ENCODE measurements at regions not wholly inside any gene's neighbourhood (a gene's known extent, or its start where the extent isn't known, plus 50 kb on each side); places are given as distances from the start of the nearest gene placed in this dataset.
"Not testable (repeated sequence)": the region's sequence is repeated elsewhere in the genome, so short reads cannot be mapped to it uniquely, and the experiment has no call there.

GRCh38 chr12:78293059-78293686 lies 462.5 kb downstream of the NAV3 start:
- H3K36me3 ChIP-seq (ENCODE audit: insufficient read depth, low read length) = no peaks in the 10 kb centered on the region
- DNase-seq = no peak
- Mint-ChIP-seq H3K4me1 (no peaks in the 10 kb centered on the region), H3K36me3 (no peaks in the 10 kb centered on the region), H3K27me3 (no peaks in the 10 kb centered on the region), H3K4me3 (no peak overlapping the region), H3K27ac (no peak overlapping the region), H3K9me3 (peaks cover 0 to 29% (median 5%) of the 10 kb centered on the region in 5 donors)
- H3K27me3 ChIP-seq (ENCODE audit: insufficient read depth, low read length, poor library complexity, severe bottlenecking) = no peaks in the 10 kb centered on the region
- H3K27ac ChIP-seq (ENCODE audit: low read depth, low read length) = no peak overlapping the region
- no peaks in the 10 kb centered on the region for H3K4me1 ChIP-seq (ENCODE audit: insufficient read depth, low read length)
- H3K9me3 ChIP-seq (ENCODE audit: low read length) = no peaks in the 10 kb centered on the region
- ChIA-PET CTCF (no interaction called here), POLR2A (no interaction called here)
- no peak overlapping the region for H3K4me3 ChIP-seq (ENCODE audit: low read length)

DNA sequence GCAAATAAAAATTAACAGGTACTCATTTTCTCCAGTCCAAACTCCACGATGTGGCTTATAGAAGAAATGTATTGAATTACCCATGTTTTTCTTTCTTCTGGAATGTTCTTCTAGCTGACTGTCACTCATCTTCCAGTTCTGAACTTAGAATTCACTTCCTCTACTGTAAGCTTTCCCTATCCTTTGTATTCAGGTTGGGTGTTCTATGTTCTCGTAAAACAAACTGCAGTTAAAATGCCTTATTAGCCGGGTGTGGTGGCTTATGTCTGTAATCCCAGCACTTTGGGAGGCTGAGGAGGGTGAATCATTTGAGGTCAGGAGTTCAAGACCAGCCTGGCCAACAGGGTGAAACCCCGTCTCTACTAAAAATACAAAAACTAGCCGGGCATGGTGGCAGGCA lies 470.6 kb downstream of the NAV3 start:
- H3K27ac Mint-ChIP-seq; H3K27ac ChIP-seq (ENCODE audit: low read depth, low read length); H3K9me3 ChIP-seq (ENCODE audit: low read length); H3K27me3 ChIP-seq (ENCODE audit: insufficient read depth, low read length, poor library complexity, severe bottlenecking); H3K4me1 ChIP-seq (ENCODE audit: insufficient read depth, low read length); CTCF ChIA-PET; H3K4me3 Mint-ChIP-seq; H3K27me3 Mint-ChIP-seq; H3K36me3 Mint-ChIP-seq; H3K4me1 Mint-ChIP-seq; POLR2A ChIA-PET; DNase-seq; H3K4me3 ChIP-seq (ENCODE audit: low read length); H3K36me3 ChIP-seq (ENCODE audit: insufficient read depth, low read length): not testable (repeated sequence)
- H3K9me3 Mint-ChIP-seq = peaks cover 3 to 28% (median 9%) of the 10 kb centered on the region in 5 donors

DNA sequence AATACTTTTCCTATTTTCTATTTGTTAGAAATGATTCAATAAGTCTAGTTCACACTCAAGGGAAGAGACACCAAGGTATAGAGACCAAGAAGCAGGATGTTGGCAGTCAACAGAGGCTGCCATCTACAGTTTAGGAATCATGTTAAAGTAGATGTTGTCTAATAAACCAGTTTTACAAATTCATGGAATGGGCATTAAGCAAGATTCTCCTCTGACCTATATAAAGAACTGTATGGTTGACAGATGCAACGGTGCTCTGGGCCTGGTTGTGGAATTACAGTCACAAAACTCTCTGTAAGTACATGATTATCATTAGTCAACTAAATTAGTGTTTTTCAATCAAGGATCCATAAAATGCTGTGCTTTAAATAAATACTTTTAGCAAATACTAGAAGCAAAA lies 475.1 kb downstream of the NAV3 start:
- Mint-ChIP-seq H3K4me1 (no peaks in the 10 kb centered on the region), H3K27ac (no peak overlapping the region), H3K27me3 (no peaks in the 10 kb centered on the region), H3K36me3 (no peaks in the 10 kb centered on the region), H3K4me3 (no peak overlapping the region), H3K9me3 (peaks cover 0 to 37% (median 5%) of the 10 kb centered on the region in 5 donors)
- no peaks in the 10 kb centered on the region for H3K27me3 ChIP-seq (ENCODE audit: insufficient read depth, low read length, poor library complexity, severe bottlenecking)
- no peak overlapping the region for H3K27ac ChIP-seq (ENCODE audit: low read depth, low read length)
- ChIA-PET CTCF (no interaction called here), POLR2A (no interaction called here)
- no peaks in the 10 kb centered on the region for H3K4me1 ChIP-seq (ENCODE audit: insufficient read depth, low read length)
- no peaks in the 10 kb centered on the region for H3K9me3 ChIP-seq (ENCODE audit: low read length)
- H3K36me3 ChIP-seq (ENCODE audit: insufficient read depth, low read length) = no peaks in the 10 kb centered on the region
- no peak overlapping the region for H3K4me3 ChIP-seq (ENCODE audit: low read length)
- no peak for DNase-seq

DNA sequence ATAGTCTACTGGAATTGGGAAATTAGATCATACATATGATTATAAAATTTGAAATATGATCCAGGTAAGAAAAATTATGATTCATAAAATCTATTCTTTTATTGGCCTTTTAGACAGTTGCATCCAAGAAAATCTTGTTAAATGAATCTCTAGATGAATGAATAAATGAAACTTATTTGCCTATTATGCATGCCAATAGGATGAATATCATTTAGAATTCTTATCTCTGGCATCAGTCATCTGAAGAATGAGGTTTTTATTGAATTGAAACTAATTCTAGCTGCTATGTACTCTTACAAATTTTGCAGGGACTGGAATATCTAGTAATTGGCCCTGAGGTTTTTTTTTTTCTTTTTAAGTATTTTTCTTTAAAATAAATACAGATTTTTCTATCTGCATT lies 475.5 kb downstream of the NAV3 start:
- Mint-ChIP-seq H3K27ac (no peak overlapping the region), H3K9me3 (peaks cover 0 to 35% (median 5%) of the 10 kb centered on the region in 5 donors), H3K4me1 (no peaks in the 10 kb centered on the region), H3K4me3 (no peak overlapping the region), H3K36me3 (no peaks in the 10 kb centered on the region), H3K27me3 (no peaks in the 10 kb centered on the region)
- DNase-seq = no peak
- no peaks in the 10 kb centered on the region for H3K4me1 ChIP-seq (ENCODE audit: insufficient read depth, low read length)
- no peak overlapping the region for H3K4me3 ChIP-seq (ENCODE audit: low read length)
- H3K27ac ChIP-seq (ENCODE audit: low read depth, low read length) = no peak overlapping the region
- CTCF ChIA-PET = no interaction called here
- no peaks in the 10 kb centered on the region for H3K27me3 ChIP-seq (ENCODE audit: insufficient read depth, low read length, poor library complexity, severe bottlenecking)
- H3K36me3 ChIP-seq (ENCODE audit: insufficient read depth, low read length) = no peaks in the 10 kb centered on the region
- no peaks in the 10 kb centered on the region for H3K9me3 ChIP-seq (ENCODE audit: low read length)
- POLR2A ChIA-PET = no interaction called here

DNA sequence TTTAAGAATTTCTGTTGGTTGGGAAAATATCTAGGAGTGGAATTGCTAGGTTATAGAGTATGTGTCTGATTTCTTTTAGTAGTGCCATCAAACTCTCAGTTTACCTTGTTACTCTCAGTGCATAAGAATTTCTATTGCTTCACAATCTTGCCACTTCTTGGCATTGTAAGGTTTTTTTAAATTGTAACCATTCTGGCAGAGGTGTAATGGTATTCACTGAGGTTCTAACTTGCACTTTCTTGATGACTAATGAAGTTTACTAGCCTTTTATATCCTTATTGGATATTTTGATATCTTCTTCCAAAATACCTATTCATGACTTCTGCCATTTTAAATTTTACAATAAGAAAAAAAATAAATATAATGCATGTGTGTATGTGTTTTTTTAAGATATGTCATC lies 478.0 kb downstream of the NAV3 start:
- no peaks in the 10 kb centered on the region for H3K9me3 ChIP-seq (ENCODE audit: low read length)
- H3K4me1 ChIP-seq (ENCODE audit: insufficient read depth, low read length) = no peaks in the 10 kb centered on the region
- Mint-ChIP-seq H3K9me3 (peaks cover 0 to 36% (median 5%) of the 10 kb centered on the region in 5 donors), H3K36me3 (no peaks in the 10 kb centered on the region), H3K4me3 (no peak overlapping the region), H3K27me3 (no peaks in the 10 kb centered on the region), H3K4me1 (no peaks in the 10 kb centered on the region), H3K27ac (no peak overlapping the region)
- H3K4me3 ChIP-seq (ENCODE audit: low read length) = no peak overlapping the region
- no peak for DNase-seq
- ChIA-PET POLR2A (no interaction called here), CTCF (no interaction called here)
- no peaks in the 10 kb centered on the region for H3K27me3 ChIP-seq (ENCODE audit: insufficient read depth, low read length, poor library complexity, severe bottlenecking)
- H3K36me3 ChIP-seq (ENCODE audit: insufficient read depth, low read length) = no peaks in the 10 kb centered on the region
- H3K27ac ChIP-seq (ENCODE audit: low read depth, low read length) = no peak overlapping the region

GRCh38 chr12:78315028-78315427 lies 484.3 kb downstream of the NAV3 start:
- no peak overlapping the region for H3K4me3 ChIP-seq (ENCODE audit: low read length)
- Mint-ChIP-seq H3K27me3 (no peaks in the 10 kb centered on the region), H3K36me3 (no peaks in the 10 kb centered on the region), H3K27ac (no peak overlapping the region), H3K4me1 (no peaks in the 10 kb centered on the region), H3K4me3 (no peak overlapping the region), H3K9me3 (peaks cover 2 to 47% (median 7%) of the 10 kb centered on the region in 5 donors)
- CTCF ChIA-PET = no interaction called here
- H3K27me3 ChIP-seq (ENCODE audit: insufficient read depth, low read length, poor library complexity, severe bottlenecking) = no peaks in the 10 kb centered on the region
- H3K4me1 ChIP-seq (ENCODE audit: insufficient read depth, low read length) = no peaks in the 10 kb centered on the region
- H3K27ac ChIP-seq (ENCODE audit: low read depth, low read length) = no peak overlapping the region
- no peaks in the 10 kb centered on the region for H3K9me3 ChIP-seq (ENCODE audit: low read length)
- no peaks in the 10 kb centered on the region for H3K36me3 ChIP-seq (ENCODE audit: insufficient read depth, low read length)
- POLR2A ChIA-PET = no interaction called here
- no peak for DNase-seq

DNA sequence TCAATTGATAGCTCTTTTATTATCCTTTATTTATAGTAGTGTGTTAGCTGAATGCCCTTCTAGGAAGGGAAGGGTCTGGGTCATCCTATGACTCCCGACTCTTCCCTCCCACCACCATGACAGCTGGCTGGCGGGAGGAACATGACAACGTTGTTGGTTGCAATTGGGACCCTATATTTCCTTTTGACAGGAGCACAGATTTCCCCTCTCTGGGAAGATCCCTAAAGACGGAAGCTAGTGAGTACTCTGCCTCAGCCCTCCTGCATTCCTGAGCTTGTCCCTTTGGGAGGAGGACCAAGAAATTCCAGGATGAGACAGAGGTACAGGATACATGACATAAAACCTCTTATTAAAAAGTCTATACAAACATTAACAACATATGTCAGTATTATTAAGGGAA lies 485.4 kb downstream of the NAV3 start:
- Mint-ChIP-seq H3K27me3 (no peaks in the 10 kb centered on the region), H3K27ac (no peak overlapping the region), H3K9me3 (peaks cover 5 to 46% (median 7%) of the 10 kb centered on the region in 5 donors), H3K4me3 (no peak overlapping the region), H3K4me1 (no peaks in the 10 kb centered on the region), H3K36me3 (no peaks in the 10 kb centered on the region)
- ChIA-PET POLR2A (no interaction called here), CTCF (no interaction called here)
- H3K27me3 ChIP-seq (ENCODE audit: insufficient read depth, low read length, poor library complexity, severe bottlenecking) = no peaks in the 10 kb centered on the region
- H3K9me3 ChIP-seq (ENCODE audit: low read length) = no peaks in the 10 kb centered on the region
- H3K4me1 ChIP-seq (ENCODE audit: insufficient read depth, low read length) = no peaks in the 10 kb centered on the region
- H3K36me3 ChIP-seq (ENCODE audit: insufficient read depth, low read length) = no peaks in the 10 kb centered on the region
- H3K4me3 ChIP-seq (ENCODE audit: low read length) = no peak overlapping the region
- DNase-seq = no peak
- no peak overlapping the region for H3K27ac ChIP-seq (ENCODE audit: low read depth, low read length)

DNA sequence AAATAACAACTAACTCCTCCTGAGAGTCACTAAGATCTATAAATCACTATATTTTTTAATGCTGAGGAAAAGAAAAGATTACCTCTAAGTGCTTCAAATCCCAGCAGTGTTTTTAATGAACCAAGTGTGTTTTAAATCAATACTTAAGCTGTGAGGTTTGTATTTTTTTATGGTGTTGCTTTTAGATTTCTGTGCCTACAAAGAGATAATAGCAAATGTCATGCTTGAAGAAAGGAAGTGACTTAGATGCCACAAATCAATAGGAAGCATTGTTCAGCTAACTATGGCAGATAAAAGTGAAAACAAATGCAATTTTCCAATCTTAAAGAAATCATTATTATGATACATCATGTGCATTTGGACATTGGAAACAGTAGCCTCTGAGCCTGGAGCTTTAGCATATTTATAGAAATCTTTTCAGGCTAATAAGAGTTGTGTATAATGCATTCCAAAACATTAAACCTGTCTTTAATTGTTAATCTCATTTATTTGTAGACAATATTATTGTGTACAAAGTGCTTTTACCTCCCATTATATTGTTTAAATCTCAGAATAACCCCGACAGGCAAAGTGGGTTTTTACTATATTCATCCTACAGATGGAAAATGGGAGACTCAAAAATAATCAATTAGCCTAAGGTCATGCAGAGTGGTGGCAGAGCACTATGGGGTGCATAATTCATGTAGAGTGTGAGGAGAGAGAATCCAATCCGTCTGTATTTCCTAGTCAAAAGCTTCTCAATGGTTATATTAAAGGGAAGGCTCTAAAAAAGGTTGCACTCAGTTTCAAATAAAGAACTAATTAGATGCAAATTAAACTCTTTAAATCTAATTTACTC lies 486.2 kb downstream of the NAV3 start:
- Histone ChIP-seq H3K4me1 (ENCODE audit: insufficient read depth, low read length) (no peaks in the 10 kb centered on the region), H3K36me3 (ENCODE audit: insufficient read depth, low read length) (no peaks in the 10 kb centered on the region), H3K27ac (ENCODE audit: low read depth, low read length) (no peak overlapping the region), H3K27me3 (ENCODE audit: insufficient read depth, low read length, poor library complexity, severe bottlenecking) (no peaks in the 10 kb centered on the region), H3K4me3 (ENCODE audit: low read length) (no peak overlapping the region), H3K9me3 (ENCODE audit: low read length) (no peaks in the 10 kb centered on the region)
- Mint-ChIP-seq H3K4me1 (no peaks in the 10 kb centered on the region), H3K9me3 (peaks cover 6 to 46% (median 7%) of the 10 kb centered on the region in 5 donors), H3K27me3 (no peaks in the 10 kb centered on the region), H3K27ac (no peak overlapping the region), H3K4me3 (no peak overlapping the region), H3K36me3 (no peaks in the 10 kb centered on the region)
- no peak for DNase-seq
- ChIA-PET POLR2A (no interaction called here), CTCF (no interaction called here)

All from CD8-positive, alpha-beta memory T cell (primary cell).